OCI-LY7 (cell line): ENCODE measurements at regions not wholly inside any gene's neighbourhood (a gene's known extent, or its start where the extent isn't known, plus 50 kb on each side); places are given as distances from the start of the nearest gene placed in this dataset.

Experiments
- BruUV-seq: library from RNA; stranded (reverse); fragments of 400-500 nt; replicated peaks from 2 replicates; lab custom pipeline; 2021; lab: Mats Ljungman, UMichigan
- CTCF ChIA-PET: fragments of 300-600 bp; sonication (Branson Sonifier 250); formaldehyde crosslinking; loops from one replicate; lab custom pipeline; 2022; ENCODE audit warnings: antibody characterized with exemption; ENCODE audit not compliant: unreplicated experiment; lab: Charles Lee
- POLR2A ChIA-PET: fragments of 300-600 bp; sonication (Branson Sonifier 250); formaldehyde crosslinking; loops from one replicate; lab custom pipeline; 2022; ENCODE audit warnings: antibody characterized with exemption; lab: Charles Lee
- DNase-seq: peaks from one replicate; pipeline ENCODE4 v3.0.0-alpha.2; 2015; ENCODE audit warnings: low spot score
- H2AFZ ChIP-seq: fragments of 200-600 bp; sonication (generic), shearing (Covaris generic); 2 replicates; pipeline ENCODE4 v1.6.1; 2014; ENCODE audit warnings: mild to moderate bottlenecking, antibody characterized with exemption, low read length, moderate library complexity
- H3K27ac ChIP-seq: fragments of 200-600 bp; sonication (generic); 2 replicates; pipeline ENCODE4 v1.5.1; 2014; ENCODE audit warnings: mixed run types, low read depth, mild to moderate bottlenecking, moderate library complexity, low read length, inconsistent platforms; ENCODE audit not compliant: poor library complexity, severe bottlenecking
- H3K36me3 ChIP-seq: fragments of 200-600 bp; sonication (generic); 2 replicates; pipeline ENCODE4 v1.6.1; 2014; ENCODE audit warnings: mild to moderate bottlenecking, antibody characterized with exemption, low read length, moderate library complexity, mixed read lengths; ENCODE audit not compliant: insufficient read depth
- H3K4me1 ChIP-seq: fragments of 200-600 bp; sonication (generic); 2 replicates; pipeline ENCODE4 v1.5.1; 2014; ENCODE audit warnings: mild to moderate bottlenecking, low read length; ENCODE audit not compliant: insufficient read depth, poor library complexity, severe bottlenecking
- H3K4me2 ChIP-seq: fragments of 200-600 bp; sonication (generic); 2 replicates; pipeline ENCODE4 v1.6.1; 2014; ENCODE audit warnings: mild to moderate bottlenecking, low read length
- H3K4me3 ChIP-seq: fragments of 200-600 bp; sonication (generic); 2 replicates; pipeline ENCODE4 v1.5.1; 2014; ENCODE audit warnings: mild to moderate bottlenecking, low read depth, low read length; ENCODE audit not compliant: poor library complexity, severe bottlenecking
- H3K79me2 ChIP-seq: fragments of 200-600 bp; sonication (generic); 2 replicates; pipeline ENCODE4 v1.6.1; 2016; ENCODE audit warnings: low read depth, mild to moderate bottlenecking, low read length, moderate library complexity, mixed read lengths; ENCODE audit not compliant: insufficient read depth
- H3K9me2 ChIP-seq: fragments of 200-600 bp; sonication (generic); 2 replicates; pipeline ENCODE4 v1.6.1; 2016; ENCODE audit warnings: mild to moderate bottlenecking, low read length, mixed read lengths; ENCODE audit not compliant: insufficient read depth
- H3K9me3 ChIP-seq: fragments of 200-600 bp; sonication (generic); 2 replicates; pipeline ENCODE4 v1.6.1; 2014; ENCODE audit warnings: mild to moderate bottlenecking, mixed run types, low read length, mixed read lengths
- H4K20me1 ChIP-seq: fragments of 200-600 bp; sonication (generic); 2 replicates; pipeline ENCODE4 v1.6.1; 2014; ENCODE audit warnings: mild to moderate bottlenecking, antibody characterized with exemption, low read length, moderate library complexity, mixed read lengths; ENCODE audit not compliant: insufficient read depth
- CTCF ChIP-seq: fragments of 200-600 bp; sonication (generic); conservative IDR thresholded peaks from 2 replicates; pipeline ENCODE4 v1.5.1; 2014; ENCODE audit warnings: mild to moderate bottlenecking, antibody characterized with exemption, low read length, moderate library complexity, mixed read lengths
- EZH2phosphoT487 ChIP-seq: fragments of 200-600 bp; sonication (generic); IDR thresholded peaks from 2 replicates; pipeline ENCODE4 v1.6.1; 2018; ENCODE audit warnings: low read depth, borderline replicate concordance, mild to moderate bottlenecking, mixed run types, antibody characterized with exemption, low read length, moderate library complexity, mixed read lengths
- intact Hi-C: fragments of 100-400 bp; cut with micrococcal nuclease; formaldehyde crosslinking; loops from one replicate; pipeline ENCODE4 v1.10.0; 2022; ENCODE audit not compliant: unreplicated experiment

GRCh38 chr10:33602278-33602677 lies 267.8 kb upstream of the NRP1 start:
- no peak overlapping the region for H3K4me2 ChIP-seq
- CTCF ChIA-PET: no interaction called here
- POLR2A ChIA-PET: no interaction called here
- H3K27ac ChIP-seq: no peak overlapping the region
- no peaks in the 10 kb centered on the region for H3K79me2 ChIP-seq
- H3K9me2 ChIP-seq: no peaks in the 10 kb centered on the region
- no peak overlapping the region for H2AFZ ChIP-seq
- H3K4me1 ChIP-seq: no peaks in the 10 kb centered on the region
- no TSS peak for BruUV-seq
- H3K4me3 ChIP-seq: no peak overlapping the region
- DNase-seq: no peak
- peaks cover 10% of the 10 kb centered on the region for H3K9me3 ChIP-seq
- TF ChIP-seq CTCF: no peak
- no peak for TF ChIP-seq EZH2phosphoT487
- intact Hi-C loops: no loop called here
- no peaks in the 10 kb centered on the region for H4K20me1 ChIP-seq
- H3K36me3 ChIP-seq: no peaks in the 10 kb centered on the region

GRCh38 chr10:33600381-33600780 lies 265.9 kb upstream of the NRP1 start:
- H3K4me3 ChIP-seq: no peak overlapping the region
- no peaks in the 10 kb centered on the region for H3K9me2 ChIP-seq
- no peak overlapping the region for H3K27ac ChIP-seq
- peaks cover 10% of the 10 kb centered on the region for H3K9me3 ChIP-seq
- DNase-seq: no peak
- intact Hi-C loops: no loop called here
- BruUV-seq: no TSS peak
- H3K36me3 ChIP-seq: no peaks in the 10 kb centered on the region
- H3K79me2 ChIP-seq: no peaks in the 10 kb centered on the region
- TF ChIP-seq CTCF: no peak
- TF ChIP-seq EZH2phosphoT487: no peak
- ChIA-PET POLR2A (no interaction called here), CTCF (no interaction called here)
- no peaks in the 10 kb centered on the region for H3K4me1 ChIP-seq
- H4K20me1 ChIP-seq: no peaks in the 10 kb centered on the region
- H2AFZ ChIP-seq: no peak overlapping the region
- no peak overlapping the region for H3K4me2 ChIP-seq

GRCh38 chr10:33596422-33596821 lies 262.0 kb upstream of the NRP1 start:
- peaks cover 10% of the 10 kb centered on the region for H3K9me3 ChIP-seq

More at GRCh38 chr10:33596422-33596821, 262.0 kb upstream of the NRP1 start:
- no peaks in the 10 kb centered on the region for H3K79me2 ChIP-seq
- intact Hi-C loops: no loop called here
- H3K4me1 ChIP-seq: no peaks in the 10 kb centered on the region
- CTCF ChIA-PET: no interaction called here
- H2AFZ ChIP-seq: no peak overlapping the region
- no peaks in the 10 kb centered on the region for H4K20me1 ChIP-seq
- no peaks in the 10 kb centered on the region for H3K9me2 ChIP-seq
- no TSS peak for BruUV-seq
- POLR2A ChIA-PET: no interaction called here
- H3K36me3 ChIP-seq: no peaks in the 10 kb centered on the region
- TF ChIP-seq CTCF (no peak), EZH2phosphoT487 (no peak)
- no peak overlapping the region for H3K27ac ChIP-seq
- no peak overlapping the region for H3K4me3 ChIP-seq
- no peak overlapping the region for H3K4me2 ChIP-seq
- no peak for DNase-seq
